Transverse colon (tissue), 4 donors: ENCODE measurements at regions not wholly inside any gene's neighbourhood (a gene's known extent, or its start where the extent isn't known, plus 50 kb on each side); places are given as distances from the start of the nearest gene placed in this dataset.

Source experiments
- DNase-seq: peaks from one replicate; pipeline ENCODE4 v3.0.0-alpha.2; 2019
- H3K27ac ChIP-seq, 4 donors: fragments of 200-600 bp; sonication (generic); 2 replicates each; pipeline ENCODE4 v1.5.1; 2016 to 2018; ENCODE audit warnings: inconsistent platforms in 4 of 4
- H3K27me3 ChIP-seq: fragments of 200-600 bp; sonication (generic); 2 replicates; pipeline ENCODE4 v1.5.1; 2017; ENCODE audit warnings: inconsistent platforms
- H3K36me3 ChIP-seq, 4 donors: fragments of 200-600 bp; sonication (generic); 2 replicates each; pipeline ENCODE4 v1.5.1; 2017 to 2019; ENCODE audit warnings: inconsistent platforms in 4 of 4
- H3K4me1 ChIP-seq, 4 donors: fragments of 200-600 bp; sonication (generic); 2 replicates each; pipeline ENCODE4 v1.5.1; 2017 to 2020; ENCODE audit warnings: inconsistent platforms in 4 of 4
- H3K4me3 ChIP-seq, 4 donors: fragments of 200-600 bp; sonication (generic); 1 replicate in 1 of 4; 2 replicates in 3 of 4; pipeline versions ENCODE4 v1.5.1 to v1.6.1; 2017 to 2019; ENCODE audit warnings: inconsistent platforms in 4 of 4
- H3K9me3 ChIP-seq, 2 donors: fragments of 200-600 bp; sonication (generic); 2 replicates each; pipeline ENCODE4 v1.5.1; 2017 to 2019; ENCODE audit warnings: inconsistent platforms in 2 of 2
- EP300 ChIP-seq: sonication (generic); formaldehyde crosslinking; IDR thresholded peaks from one replicate; pipeline ENCODE4 v1.6.1; 2017; ENCODE audit warnings: antibody characterized with exemption, low read depth
- POLR2A ChIP-seq: fragments of 450-650 bp; IDR thresholded peaks from one replicate; pipeline ENCODE4 v1.6.1; 2016; ENCODE audit warnings: antibody characterized with exemption, mild to moderate bottlenecking, moderate library complexity
- POLR2AphosphoS5 ChIP-seq, 3 donors: sonication (generic); formaldehyde crosslinking; IDR thresholded peaks; one replicate each; pipeline ENCODE4 v1.6.1; 2016; ENCODE audit warnings: antibody characterized with exemption in 3 of 3
- WGBS, 2 donors: methylation state at CpG; one replicate each; pipeline ENCODE4 v1.1.5; 2018; ENCODE audit warnings: low coverage in 1 of 2; 5-methylcytosine and 5-hydroxymethylcytosine counted together
- in situ Hi-C, 4 donors: fragments of 200-750 bp; cut with MboI; loops; one replicate each; pipeline versions ENCODE4 v1.15.0 to v1.15.1; 2017; ENCODE audit warnings: low sequenced_read_pairs in 3 of 4, low pct_ligation_motif_present in 1 of 4, low pct_unique_long_range_greater_than_20kb in 1 of 4
- intact Hi-C: fragments of 100-400 bp; cut with DNase I; formaldehyde crosslinking; loops from one replicate; pipeline ENCODE4 v1.15.1; 2023; ENCODE audit warnings: low total_unique reads
- TF ChIP-seq, protein P1 (sequence below), 5 experiments: fragments of 200-600 bp in 3 of 5; fragments of 450-650 bp in 2 of 5; sonication (generic) in 3 of 5; IDR thresholded peaks; 1 replicate in 2 of 5; 2 replicates in 3 of 5; pipeline ENCODE4 v1.5.1; 2016 to 2017; ENCODE audit warnings: antibody characterized with exemption in 5 of 5, inconsistent platforms in 3 of 5, mild to moderate bottlenecking in 2 of 5, moderate library complexity in 1 of 5

DNA sequence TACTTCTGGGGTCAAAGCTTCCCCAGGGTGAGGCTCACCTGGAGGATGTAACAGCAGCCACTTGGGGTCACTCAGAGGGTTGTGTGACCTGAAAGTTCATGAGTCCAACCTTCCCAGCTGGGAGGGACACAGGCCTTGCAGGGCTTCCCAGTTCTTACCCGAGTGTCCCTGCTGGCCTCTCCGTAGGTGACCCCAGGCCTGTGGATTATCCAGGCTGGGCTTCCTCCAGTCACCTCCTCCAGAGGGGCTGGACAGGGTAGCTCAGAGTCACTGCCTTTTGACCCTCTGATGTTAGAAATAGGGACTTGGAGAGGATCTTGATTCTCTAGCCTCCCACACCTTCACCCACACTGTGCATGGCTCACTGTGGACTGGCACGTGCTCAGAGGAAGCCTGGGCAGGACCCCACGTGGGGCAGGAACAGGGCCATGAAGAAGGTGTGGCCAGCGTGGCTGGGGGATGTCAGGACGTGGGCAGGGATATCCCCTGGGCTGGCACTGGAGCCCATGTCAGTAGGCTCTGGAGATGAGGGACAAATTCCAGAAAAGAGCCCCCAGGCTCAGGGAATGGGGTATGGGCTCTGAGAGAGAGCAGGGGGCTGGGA lies 131.8 kb downstream of the ACTL8 start:
- TF ChIP-seq POLR2A (no peak), POLR2AphosphoS5 (IDR thresholded peaks at IDR 0.05) (no peak), EP300 (no peak)
- TF ChIP-seq, protein P1, sequence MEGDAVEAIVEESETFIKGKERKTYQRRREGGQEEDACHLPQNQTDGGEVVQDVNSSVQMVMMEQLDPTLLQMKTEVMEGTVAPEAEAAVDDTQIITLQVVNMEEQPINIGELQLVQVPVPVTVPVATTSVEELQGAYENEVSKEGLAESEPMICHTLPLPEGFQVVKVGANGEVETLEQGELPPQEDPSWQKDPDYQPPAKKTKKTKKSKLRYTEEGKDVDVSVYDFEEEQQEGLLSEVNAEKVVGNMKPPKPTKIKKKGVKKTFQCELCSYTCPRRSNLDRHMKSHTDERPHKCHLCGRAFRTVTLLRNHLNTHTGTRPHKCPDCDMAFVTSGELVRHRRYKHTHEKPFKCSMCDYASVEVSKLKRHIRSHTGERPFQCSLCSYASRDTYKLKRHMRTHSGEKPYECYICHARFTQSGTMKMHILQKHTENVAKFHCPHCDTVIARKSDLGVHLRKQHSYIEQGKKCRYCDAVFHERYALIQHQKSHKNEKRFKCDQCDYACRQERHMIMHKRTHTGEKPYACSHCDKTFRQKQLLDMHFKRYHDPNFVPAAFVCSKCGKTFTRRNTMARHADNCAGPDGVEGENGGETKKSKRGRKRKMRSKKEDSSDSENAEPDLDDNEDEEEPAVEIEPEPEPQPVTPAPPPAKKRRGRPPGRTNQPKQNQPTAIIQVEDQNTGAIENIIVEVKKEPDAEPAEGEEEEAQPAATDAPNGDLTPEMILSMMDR (IDR thresholded peaks at IDR 0.05), result no peak
- 65 to 80% methylated on average over 2 to 6 of the region's 6 CpGs for WGBS, 2 donors

DNA sequence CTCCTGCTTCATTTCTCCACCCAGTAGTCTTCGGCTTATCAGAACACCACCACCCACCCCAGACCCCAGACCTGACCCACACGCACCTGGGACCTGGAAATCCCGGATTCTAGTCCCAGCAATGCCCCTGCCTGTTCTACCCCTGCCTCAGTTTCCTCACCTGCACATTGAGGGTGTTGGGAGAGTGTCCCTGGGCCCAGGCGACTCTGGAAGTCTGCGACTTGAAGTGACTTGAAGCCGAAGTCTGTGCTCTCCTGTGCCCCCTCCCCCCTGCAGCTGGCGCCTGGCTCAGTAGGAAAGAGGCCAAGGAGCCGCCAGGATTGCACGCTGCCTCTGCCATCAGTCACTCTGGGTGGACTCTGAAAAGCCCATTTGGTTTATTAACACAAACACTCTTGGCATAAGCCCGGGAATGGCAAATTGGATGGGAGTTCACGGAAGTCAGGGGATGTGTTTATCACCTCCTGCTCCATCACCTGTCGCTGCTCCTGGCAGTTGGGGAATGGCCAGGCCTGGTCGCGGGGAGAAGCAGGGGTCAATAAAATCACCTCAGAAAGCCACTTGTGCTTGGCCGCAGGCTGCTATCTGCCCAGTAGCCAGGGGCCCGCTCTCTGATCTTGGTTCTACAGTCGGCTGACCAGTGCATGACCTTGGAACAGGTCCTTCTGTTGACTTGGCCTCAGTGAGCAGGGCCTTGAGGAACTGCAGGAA lies 132.7 kb downstream of the ACTL8 start:
- in situ Hi-C loops (no loop called here), intact Hi-C loops (no loop called here)
- no peaks in the 10 kb centered on the region for H3K36me3 ChIP-seq
- H3K27ac ChIP-seq, result no peak overlapping the region
- WGBS, 2 donors, result 39% methylated on average over 16 of the region's 17 CpGs; no CpG with 5 or more reads in 1 of the 2 donors
- DNase-seq, result no peak
- peaks cover 0 to 3% (median 0%) of the 10 kb centered on the region in 4 donors for H3K4me1 ChIP-seq
- TF ChIP-seq POLR2A, result no peak
- no peak for TF ChIP-seq EP300
- no peak for TF ChIP-seq POLR2AphosphoS5 (IDR thresholded peaks at IDR 0.05)
- TF ChIP-seq, protein P1 (IDR thresholded peaks at IDR 0.05), result no peak
- peaks cover 33% of the 10 kb centered on the region for H3K27me3 ChIP-seq
- no peaks in the 10 kb centered on the region for H3K9me3 ChIP-seq
- H3K4me3 ChIP-seq, result no peak overlapping the region

More for the DNA sequence above, 131.8 kb downstream of the ACTL8 start:
- DNase-seq, result no peak
- Histone ChIP-seq H3K4me1 (no peaks in the 10 kb centered on the region), H3K27ac (no peak overlapping the region), H3K4me3 (no peak overlapping the region), H3K27me3 (peaks cover 33% of the 10 kb centered on the region), H3K36me3 (no peaks in the 10 kb centered on the region), H3K9me3 (no peaks in the 10 kb centered on the region)
- in situ Hi-C loops, result no loop called here
- intact Hi-C loops, result no loop called here

DNA sequence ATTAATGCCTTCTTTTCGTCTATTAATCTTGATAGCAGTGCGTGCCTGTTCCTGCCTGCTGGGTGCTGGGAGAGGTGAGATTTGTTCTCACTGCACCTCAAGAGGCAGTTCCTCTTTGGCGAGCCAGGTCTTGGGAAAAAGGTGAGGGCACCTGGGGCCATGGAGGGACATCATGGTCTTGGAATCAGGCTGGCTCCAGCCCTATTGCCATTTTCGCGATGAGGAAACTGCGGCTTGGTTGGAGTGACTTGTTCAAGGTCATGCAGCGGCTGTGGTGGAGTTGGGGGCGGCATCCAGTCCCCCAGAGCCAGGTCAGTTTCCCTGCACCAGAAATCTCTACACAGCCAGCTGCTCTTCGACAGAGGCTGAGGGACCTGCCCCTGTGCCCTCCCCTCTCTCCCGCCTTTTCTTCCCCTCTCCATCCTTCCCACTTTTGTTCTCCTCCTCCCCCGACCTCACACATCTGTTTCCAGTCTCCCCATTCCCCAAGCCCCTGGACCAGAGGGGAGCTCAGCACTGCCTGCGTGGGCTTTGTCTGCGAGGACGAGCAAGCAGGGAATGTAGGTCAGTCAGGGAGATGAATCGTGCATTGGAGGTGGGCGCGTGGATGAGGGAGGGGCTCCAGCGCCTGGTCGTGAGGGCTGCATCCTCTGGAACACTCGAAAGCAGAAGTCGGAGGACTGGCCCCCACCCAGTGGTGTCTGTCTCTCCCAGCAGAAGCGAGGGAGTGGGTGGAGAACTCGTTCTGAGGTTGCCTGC lies 135.1 kb downstream of the ACTL8 start:
- no peak overlapping the region for H3K27ac ChIP-seq
- intact Hi-C loops (no loop called here), in situ Hi-C loops (no loop called here)
- 54 to 61% methylated on average over 4 to 23 of the region's 23 CpGs for WGBS, 2 donors
- H3K36me3 ChIP-seq, result no peaks in the 10 kb centered on the region
- H3K27me3 ChIP-seq, result peaks cover 33% of the 10 kb centered on the region
- TF ChIP-seq POLR2AphosphoS5 (IDR thresholded peaks at IDR 0.05) (no peak), EP300 (no peak)
- DNase-seq, result no peak
- no peak overlapping the region for H3K4me3 ChIP-seq
- no peaks in the 10 kb centered on the region for H3K9me3 ChIP-seq
- peaks cover 0 to 3% (median 0%) of the 10 kb centered on the region in 4 donors for H3K4me1 ChIP-seq

DNA sequence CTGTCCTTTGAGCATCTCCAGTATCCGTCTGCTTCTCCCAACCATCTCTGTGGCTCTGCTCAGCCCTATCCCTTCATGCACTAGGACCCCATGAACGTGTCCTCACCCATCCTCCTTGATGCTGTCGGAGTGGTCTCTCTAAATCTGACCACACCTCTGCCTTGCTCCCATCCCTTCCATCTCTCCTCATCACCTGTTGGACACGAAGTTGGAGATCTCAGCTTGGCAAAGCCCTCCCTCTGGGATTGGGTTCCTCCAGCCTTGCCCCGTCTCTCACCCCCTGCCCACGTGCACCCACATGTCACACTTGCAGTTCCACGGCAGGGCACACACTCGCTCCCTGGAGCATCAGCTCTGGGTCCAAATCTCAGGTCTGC lies 135.7 kb downstream of the ACTL8 start:
- in situ Hi-C loops, result no loop called here
- H3K4me1 ChIP-seq, result peaks cover 0 to 3% (median 0%) of the 10 kb centered on the region in 4 donors
- WGBS, 2 donors, result 66 to 77% methylated on average over 2 to 8 of the region's 8 CpGs

More for the DNA sequence above, 135.7 kb downstream of the ACTL8 start:
- Histone ChIP-seq H3K27me3 (peaks cover 33% of the 10 kb centered on the region), H3K27ac (no peak overlapping the region), H3K36me3 (no peaks in the 10 kb centered on the region), H3K9me3 (no peaks in the 10 kb centered on the region), H3K4me3 (no peak overlapping the region)
- intact Hi-C loops, result no loop called here
- no peak for TF ChIP-seq POLR2A
- no peak for TF ChIP-seq POLR2AphosphoS5 (IDR thresholded peaks at IDR 0.05)
- no peak for TF ChIP-seq EP300
- TF ChIP-seq, protein P1 (IDR thresholded peaks at IDR 0.05), result no peak
- no peak for DNase-seq
